Suppressor macrophage treated with lipopolysaccharide for 4 hours (primary cell): ENCODE measurements at regions not wholly inside any gene's neighbourhood (a gene's known extent, or its start where the extent isn't known, plus 50 kb on each side); places are given as distances from the start of the nearest gene placed in this dataset.

ENCODE experiments used
- DNase-seq: peaks from one replicate; pipeline ENCODE4 v3.0.0-alpha.2; 2020

DNA sequence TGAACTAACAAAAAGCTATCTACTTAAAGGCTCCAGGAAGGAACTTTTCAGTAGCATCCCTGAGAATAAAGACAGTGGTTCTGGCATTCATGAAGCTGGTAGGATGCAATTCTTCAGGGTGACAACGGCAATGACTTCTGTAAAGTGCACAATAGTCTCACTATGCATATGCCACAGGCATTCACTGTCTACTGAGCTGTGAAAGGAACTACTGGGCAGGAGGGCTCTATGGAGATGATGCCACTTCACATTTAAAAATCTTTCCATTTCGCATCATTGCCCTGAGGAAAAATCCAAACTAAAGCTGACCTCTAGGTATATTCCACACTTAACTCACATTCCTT lies 2020.6 kb upstream of the PCDH20 start:
- DNase-seq, result no peak

DNA sequence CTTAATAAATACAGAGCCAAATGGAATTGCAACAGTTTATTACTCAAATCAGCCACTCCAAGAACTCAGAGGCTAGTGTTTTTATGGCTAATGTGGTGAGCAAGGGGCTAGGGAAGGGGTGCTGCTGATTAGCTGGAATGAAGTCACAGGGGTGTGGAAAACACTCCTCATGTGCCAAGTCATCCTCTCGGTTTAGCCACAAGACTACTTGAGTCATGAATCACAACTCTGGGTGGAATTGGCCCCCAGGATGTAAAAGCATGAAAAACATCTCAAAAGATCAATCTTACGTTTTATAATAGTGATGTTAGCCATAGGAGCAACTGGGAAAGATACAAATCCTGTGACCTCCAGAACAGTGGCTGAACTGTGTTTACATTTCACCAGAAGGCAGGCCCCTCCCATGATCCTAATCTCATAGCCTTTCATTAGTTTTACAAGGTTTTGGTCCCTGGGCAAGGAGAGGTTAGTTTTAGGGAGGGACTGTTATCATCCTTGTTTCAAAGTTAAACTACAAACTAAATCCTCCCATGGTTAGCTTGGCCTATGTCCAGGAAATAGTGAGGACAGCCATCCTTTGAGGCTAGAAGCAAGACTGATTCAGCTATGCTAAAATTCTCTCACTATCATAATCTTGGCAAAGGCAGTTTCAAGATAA lies 2020.1 kb upstream of the PCDH20 start:
- no peak for DNase-seq

DNA sequence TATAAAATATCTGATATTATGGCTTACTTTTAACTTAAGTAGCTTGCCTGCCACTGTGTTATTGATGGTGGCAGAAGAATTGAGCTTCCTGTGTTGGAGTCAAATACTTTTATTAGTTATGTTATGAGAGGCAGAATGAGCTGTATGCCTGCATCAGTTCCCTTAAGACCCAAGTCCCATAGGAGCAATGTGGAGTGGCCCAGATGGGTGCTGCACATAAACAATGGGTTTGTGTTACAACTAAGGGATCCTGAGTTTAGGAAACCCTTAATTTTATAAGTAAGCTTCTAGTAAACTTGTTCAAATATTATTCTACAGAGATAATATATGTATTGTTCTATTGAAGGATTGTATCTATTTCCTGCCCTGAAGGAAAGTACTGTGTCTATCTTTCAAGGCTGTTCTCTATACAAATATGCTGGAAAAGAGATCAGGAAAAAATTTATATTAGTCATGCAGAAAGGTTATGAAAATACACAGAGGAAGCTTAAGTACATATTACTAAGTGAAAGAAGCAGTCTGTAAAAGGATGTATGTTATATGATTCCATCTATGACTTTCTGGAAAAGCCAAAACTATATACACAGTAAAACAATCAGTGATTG lies 2018.0 kb upstream of the PCDH20 start:
- DNase-seq, result no peak

GRCh38 chr13:63427170-63427569 lies 2011.5 kb upstream of the PCDH20 start:
- DNase-seq, result no peak

DNA sequence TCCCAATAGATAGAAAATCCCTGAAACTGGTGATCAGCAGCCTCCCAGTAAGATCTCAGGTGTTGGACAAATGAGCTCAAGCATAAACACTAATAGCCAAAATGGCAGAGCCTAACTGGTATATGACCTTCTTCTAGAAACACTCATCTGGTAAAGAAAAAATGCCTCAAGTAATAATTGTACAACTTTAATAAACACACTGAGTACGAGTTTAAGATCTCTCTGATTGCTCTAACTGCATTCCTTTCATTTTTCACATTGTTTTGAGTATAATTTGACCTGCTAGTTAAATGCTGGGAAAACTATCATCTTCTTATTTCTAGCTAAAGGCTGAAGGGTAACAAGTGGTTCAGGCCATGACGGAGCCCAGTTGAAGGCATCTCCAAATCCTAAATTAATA lies 2009.5 kb upstream of the PCDH20 start:
- no peak for DNase-seq

DNA sequence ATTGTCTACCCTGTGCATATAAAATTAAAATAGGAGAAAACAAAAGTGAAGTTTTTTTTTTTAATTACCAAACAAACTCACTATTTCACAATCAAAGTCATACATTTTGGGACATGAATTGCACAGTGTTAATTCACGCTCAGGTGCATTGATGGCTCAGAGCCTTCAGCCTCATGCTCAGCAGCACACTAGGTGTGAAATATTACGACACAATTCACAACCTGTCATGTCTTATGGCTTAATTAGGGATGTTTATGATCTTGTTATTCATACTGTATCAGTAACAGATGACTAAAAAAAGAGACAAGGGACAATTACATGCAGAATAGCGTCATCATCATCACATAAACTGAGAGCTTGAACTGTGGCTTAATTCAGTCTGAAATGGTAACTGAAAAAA lies 2005.5 kb upstream of the PCDH20 start:
- no peak for DNase-seq

DNA sequence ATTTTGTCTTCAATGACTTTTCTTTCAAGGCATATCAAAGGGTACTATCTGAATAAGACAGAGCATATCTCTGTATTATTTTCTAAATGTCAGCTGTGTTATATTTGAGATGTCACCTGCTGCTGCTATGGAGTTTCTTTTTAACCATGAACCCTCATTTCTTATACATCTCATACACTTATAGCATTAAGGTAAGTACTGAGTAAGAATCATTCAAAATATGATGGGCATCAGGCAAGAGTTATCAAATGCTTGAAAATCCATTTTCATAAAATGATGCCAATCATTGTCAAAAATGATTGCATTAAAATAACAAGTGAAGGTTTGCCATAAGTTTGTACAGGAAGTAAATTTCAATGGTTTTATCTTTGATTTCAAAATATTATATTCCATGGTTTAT lies 2005.0 kb upstream of the PCDH20 start:
- no peak for DNase-seq

DNA sequence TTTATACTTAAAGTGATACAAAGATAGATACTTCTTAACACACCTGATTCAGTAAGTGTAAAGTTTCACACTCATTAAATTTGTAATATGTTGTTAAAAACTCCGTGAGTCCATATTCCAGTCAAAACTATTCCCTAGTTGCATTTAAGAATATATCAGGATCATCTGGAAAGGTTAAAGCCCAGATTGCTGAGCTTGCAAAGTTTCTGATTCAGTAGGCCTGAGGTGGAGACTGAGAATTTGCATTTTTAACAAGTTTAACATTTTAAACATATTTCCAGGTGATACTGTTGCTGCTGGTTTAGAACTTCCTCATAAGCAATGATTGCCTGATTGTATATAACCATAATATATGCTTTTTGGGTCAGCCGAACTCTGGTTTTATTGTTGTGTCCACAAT lies 1998.6 kb upstream of the PCDH20 start:
- no peak for DNase-seq

GRCh38 chr13:63409791-63410351 lies 1994.2 kb upstream of the PCDH20 start:
- DNase-seq, result no peak

DNA sequence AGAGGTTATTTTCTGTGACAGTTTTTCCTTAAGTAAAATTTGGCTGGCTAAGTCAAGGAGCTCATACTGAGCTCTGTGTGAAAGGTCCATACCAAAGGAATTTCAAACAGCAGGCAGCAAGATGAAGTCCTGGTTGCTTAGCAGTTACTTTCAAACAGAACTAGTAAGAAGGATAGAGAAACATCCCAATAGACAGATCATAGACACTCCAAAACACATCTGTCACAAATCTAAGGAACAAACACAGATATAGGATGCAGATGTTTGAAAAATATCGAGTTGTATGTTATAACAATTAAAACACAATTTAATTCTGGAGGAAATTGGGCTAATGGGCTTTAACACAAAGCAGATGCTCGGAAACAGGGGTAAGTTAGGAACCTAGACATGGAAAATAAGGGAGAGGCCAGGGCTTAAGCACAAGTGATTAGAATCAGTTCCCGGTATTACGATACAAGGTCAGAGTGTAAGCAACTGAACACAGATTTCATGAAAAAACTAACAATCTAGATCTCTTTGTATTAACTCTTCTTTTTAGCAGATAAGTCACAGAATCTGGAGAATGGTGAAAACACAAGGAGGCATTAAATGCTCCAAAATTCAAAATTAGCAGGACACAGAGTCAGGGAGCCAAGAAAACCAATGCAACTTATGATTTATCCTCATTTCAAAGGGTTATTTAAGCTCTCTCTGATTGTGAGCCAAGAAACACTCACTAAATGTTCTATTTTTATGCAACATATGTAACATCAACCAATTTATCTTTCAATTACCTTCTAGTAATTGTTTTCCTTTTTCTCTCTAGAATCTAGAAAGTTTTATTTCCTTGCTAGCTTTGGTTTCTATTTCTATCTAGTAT lies 1992.9 kb upstream of the PCDH20 start:
- no peak for DNase-seq

- DNase-seq, result no peak
These were observed 1988.1 kb upstream of the PCDH20 start for GRCh38 chr13:63403733-63404132.

DNA sequence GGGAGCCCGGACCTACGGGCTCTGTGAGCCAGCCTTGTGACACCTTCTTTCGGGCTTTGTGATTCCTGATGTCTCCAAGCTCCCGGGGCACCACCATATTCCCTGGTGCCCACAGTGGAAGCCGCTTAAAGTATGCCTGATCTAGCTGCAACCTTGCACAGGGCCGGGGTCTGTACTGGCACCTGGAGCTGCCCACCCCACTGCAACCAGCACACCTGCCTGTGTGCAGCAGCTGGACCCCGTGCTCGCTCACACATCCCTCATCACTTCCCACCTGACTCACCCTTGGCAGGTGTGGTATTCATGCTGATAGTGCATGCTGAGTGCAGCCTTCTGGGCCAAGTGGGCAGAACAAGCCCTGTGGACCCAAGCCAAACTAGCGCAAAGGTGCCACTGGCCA lies 1981.1 kb upstream of the PCDH20 start:
- no peak for DNase-seq

GRCh38 chr13:63393112-63393511 lies 1977.5 kb upstream of the PCDH20 start:
- DNase-seq, result no peak

DNA sequence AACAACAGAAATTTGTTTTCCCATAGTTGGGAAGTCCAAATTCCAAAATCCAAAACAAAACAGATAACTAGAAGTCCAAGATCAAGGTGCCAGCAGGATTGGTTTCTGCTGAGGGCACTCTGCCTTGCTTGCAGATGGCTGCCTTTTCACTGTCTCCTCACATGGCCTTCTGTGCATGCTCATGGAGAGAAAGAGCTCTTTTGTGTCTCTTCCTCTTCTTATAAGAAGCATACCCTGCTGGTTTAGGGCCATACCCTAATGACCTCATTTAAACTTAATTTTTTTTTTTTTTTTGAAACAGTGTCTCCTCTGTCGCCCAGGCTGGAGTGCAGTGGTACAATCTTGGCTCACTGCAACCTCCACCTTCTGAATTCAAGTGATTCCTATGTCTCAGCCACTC lies 1974.1 kb upstream of the PCDH20 start:
- no peak for DNase-seq

- peak; percentile 28 for DNase-seq
These were observed 1965.6 kb upstream of the PCDH20 start for GRCh38 chr13:63381078-63381859.

- DNase-seq, result no peak
These were observed 1962.3 kb upstream of the PCDH20 start for GRCh38 chr13:63377986-63378385.

DNA sequence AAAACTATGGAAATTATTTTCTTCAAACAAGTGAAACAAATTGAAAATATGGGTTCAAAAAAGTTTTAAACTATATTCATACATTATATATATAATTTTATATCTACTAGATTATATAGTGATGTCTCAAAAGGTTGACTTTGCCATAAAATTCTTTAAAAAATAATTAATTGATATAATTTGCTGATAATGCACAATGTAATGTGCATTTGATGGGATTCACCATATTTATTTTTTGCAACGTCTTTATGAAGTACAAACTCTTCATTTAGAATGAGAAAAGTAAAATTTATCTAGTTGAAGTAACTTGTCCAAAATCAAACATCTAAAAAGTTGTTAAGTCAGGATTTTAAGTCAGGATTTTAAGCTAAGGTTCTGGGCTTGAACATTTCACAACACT lies 1954.5 kb upstream of the PCDH20 start:
- no peak for DNase-seq

- DNase-seq, result no peak
These were observed 1952.0 kb upstream of the PCDH20 start for GRCh38 chr13:63367522-63368198.

DNA sequence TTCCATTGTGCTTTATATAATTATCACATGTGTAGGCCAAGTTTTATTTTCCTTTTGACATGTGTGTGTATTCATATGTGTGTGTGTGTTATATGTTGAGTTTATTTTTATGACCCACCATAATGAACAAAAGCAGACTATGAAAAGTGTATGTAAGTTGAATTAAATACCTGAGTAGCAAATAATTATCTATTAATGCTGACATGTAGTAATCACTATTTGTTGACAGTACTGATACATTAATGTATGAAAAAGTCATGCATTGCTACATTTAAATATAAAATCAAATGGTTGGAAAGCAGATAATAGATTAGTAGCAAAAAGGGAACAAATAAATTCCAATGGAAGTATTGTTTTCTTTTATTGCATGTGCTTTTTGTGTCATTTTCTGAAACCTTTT lies 1948.5 kb upstream of the PCDH20 start:
- no peak for DNase-seq

DNA sequence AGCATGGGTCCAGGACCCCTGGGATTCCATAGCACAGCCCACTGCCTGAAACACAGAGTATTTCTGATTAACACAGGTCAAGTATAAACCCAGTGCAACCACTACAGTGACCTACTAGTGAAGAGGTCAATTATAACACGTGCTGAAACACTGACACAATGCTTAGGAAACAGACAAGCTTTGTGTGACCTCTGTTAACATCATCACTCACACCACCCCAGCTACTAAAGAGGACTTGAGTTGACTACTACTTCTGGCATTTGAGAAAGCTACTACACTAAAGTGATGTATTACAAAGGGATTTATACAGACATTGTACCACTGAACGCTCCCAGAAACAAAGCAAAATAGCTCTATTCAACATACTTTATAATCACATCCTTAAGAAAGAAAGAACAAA lies 1935.9 kb upstream of the PCDH20 start:
- no peak for DNase-seq

GRCh38 chr13:63351081-63351480 lies 1935.4 kb upstream of the PCDH20 start:
- DNase-seq, result no peak

DNA sequence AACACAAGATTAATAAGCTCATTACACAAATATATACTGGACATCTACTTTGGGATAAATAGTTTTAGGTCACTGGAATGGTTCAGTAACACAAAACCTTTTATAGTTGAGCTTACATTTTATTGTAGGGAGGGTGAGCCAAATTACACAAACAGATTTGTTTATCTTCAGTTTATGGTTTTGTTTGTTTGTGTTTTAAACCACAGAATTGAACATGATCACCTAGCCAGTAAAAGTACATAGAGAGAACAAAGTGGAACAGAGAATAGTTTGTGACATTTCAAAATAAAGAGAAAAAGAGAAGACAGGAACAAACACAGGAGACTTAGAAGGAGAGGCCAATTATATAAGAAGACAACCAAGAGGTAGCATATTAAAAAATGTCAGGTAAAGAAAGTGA lies 1930.2 kb upstream of the PCDH20 start:
- no peak for DNase-seq

DNA sequence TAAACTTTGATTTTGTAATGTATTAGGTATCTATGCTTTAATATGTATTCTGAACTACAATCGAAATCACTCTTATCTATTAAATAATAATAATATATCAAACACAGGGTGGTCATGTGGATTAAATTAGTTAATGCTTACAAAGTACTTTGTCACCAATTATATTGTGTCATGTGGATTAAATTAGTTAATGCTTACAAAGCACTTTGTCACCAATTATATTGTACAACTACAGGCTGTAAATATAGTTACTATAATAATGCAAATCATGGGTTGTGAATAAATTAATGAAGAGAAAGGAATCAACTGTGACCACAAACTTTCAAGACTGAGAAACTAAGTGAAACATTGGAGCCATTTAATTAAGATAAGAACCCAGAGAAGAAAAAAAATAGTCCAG lies 1929.1 kb upstream of the PCDH20 start:
- no peak for DNase-seq
